ENCODE measurements at regions not wholly inside any gene's neighbourhood (a gene's known extent, or its start where the extent isn't known, plus 50 kb on each side); places are given as distances from the start of the nearest gene placed in this dataset.
"Not testable (repeated sequence)": the region's sequence is repeated elsewhere in the genome, so short reads cannot be mapped to it uniquely, and the experiment has no call there.

DNA sequence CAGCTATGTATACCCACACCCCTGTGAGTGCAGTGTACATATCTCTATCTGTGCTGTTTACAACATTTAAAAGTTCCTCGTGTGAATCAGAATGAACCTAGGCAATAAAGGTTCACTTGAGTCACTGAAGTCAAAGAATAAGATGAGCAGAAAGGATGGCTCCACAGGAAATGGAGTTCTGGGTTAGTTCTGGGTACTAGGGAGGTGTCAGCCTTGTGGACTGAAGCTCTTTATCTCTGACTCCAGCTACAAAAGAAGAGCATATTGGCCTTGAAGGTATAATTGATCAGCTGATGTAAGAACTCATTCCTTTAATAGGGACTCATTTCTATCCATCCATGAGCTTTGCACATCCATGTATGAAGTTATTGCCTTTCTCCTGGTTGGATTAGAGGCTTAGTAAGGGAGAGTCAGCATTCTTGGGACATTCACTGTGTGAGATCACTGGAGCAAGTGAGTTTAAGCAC lies 73.9 kb upstream of the BACH2 start:
- no peak for DNase-seq

DNA sequence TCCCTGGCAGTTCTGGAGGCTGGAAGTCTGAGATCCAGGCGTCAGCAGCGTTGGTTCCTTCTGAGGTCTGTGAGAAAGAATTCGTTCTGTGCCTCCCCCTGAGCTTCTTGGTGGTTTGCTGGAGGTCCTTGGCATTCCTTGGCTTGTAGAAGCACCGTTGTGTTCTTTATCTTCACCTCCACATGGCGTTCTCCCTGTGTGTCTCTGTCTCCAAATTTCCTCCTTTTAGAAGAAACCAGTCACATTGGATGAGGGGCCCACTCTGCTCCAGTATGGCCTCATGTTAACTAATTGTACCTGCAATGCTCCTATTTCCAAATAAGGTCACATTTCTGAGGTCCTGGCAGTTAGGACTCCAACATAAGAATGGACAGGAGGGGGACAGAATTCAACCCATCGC lies 73.0 kb upstream of the BACH2 start:
- DNase-seq = no peak

DNA sequence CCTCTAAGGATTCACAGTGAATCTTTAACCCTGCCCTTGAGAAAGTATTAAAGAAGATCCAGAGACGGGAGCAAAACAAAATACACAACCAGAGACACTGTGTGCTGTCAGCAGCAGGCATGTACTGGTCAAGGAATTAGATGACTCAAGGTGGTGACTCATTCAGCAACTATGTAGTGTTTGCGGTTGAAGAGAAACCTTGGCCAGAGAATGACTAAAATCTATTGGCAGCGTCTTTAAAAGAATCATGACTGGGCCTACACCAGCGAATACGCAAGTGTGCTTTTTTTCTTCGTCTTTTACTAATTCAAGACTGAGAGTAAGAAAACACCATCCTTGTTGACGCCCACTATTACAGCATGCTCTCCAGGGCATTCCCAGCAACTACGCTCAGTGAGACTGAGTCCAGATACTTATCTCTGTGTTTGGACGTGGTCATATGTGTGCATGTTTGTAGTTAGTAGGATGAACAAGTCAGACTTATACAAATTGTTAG lies 72.4 kb upstream of the BACH2 start:
- no peak for DNase-seq

DNA sequence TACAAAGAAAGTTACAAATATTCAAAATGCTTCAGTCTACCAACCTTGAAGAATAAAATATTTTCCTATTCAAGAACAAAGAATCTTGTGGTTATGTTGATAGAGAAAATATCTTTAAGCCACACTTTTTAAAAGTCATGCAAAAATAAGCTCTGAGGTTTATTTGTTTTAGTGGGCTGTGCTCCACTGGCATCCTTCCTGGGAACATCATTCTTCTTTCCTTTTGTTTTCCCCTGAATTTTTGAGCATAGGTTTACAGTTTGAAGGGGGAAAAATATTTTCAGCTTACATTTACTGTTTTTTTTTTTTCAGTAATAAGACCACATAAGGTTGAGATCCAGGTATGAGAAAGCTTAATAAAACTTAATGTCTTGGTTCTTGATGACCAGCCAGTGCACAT lies 72.0 kb upstream of the BACH2 start:
- no peak for DNase-seq

DNA sequence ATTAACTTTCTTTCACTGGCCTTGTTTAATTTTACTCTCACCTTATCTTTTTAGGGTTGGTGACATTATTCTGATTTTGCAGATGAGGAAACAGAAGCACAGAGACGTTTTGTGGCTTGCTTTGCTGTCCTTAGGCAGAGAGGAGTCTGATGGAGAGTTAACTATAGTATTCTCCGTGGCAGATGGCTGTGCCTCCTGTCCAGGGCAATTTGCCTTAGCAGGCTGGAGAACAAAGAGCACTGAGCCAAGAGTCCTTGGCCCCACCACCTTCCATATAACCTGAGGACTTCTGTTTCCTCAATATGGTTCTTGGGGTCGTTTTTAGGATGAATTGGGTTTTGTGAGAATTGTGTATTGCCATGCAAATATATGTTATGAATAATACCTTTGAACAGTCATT lies 71.4 kb upstream of the BACH2 start:
- no peak for DNase-seq

DNA sequence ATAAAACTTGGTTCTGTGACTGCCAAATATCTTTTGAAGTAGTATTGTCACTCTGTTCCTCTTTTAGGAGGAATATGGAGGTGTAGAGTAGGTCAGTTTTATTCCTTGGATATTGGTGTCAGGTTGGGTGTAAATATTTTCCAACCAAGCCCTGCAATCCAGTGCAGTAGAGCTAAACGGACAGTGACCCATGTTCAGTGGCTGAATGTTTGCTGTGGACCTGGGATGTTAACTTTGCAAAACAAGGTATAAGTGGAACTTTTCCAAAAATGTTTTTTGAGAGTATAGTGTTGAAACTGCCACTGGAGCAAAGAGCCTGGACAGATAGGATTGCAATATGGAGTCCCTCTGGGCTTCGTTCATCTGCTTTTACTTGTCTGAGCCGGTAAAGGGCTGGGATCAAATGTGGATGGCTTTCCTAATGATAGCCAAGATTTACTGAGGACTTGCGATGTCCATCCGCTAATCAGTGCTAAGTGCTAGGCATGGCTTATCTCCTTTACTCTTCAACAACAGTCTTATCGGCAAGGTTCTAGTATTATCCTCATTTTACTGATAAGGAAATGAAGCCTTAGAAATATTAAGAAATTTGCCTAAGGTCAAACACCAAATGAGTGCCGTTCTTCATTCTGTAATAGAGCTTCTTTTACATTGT lies 69.0 kb upstream of the BACH2 start:
- no peak for DNase-seq

DNA sequence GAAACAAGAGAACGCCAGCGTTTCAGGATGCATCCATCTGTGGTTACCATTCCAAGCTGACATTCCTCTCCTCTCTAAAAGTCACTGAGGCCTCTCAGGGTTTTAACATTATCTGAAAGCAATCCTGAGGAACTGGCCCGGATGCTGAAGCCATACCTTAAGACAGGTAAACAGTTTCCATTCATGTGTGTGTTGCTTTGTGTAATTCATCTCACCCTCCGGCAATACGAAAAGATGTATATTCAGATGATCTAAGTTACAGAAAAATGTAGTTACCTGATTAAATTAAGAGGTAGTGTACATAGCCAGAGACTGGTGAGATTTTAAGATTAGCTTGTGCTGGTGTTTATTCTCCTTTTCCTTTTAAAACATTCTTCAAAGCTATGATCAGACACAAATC lies 68.4 kb upstream of the BACH2 start:
- DNase-seq = no peak

DNA sequence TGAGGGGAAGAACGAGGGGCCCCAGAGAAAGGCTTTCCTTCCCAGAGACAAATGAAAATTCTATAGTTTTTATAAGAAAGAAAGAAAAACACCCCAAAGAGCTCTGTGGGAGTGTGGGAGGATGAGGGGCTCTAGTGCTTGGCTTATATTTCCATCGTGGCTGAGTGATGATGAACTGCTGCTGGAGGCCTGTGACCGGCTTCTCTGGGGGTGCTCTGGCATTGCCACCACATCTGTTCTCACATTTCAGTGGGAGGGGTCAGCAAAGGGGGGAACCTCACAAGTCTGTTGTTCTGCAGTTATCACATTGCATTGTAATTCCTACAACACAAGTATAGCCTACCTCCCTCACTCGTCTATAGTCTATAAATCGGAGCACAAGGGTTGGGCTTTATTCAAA lies 67.6 kb upstream of the BACH2 start:
- no peak for DNase-seq

DNA sequence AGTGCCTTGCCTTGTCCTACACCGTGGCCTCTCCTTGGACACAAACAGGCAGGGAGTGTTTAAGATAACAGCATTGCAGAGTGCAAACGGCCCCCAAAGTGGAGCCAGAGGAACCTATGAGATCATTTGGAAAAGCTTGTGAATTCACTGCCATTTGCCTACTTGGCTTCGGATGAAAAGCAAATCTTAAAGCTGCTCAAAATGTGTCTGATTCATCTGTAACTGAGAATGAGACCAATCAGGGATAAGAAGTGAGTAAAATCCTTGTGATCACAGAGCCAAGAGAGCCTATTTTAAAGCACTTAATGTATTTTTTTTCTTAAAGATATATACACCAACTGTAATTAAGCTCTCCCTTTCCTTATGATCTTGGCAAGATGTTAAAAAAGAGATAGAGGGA lies 65.7 kb upstream of the BACH2 start:
- DNase-seq = no peak

DNA sequence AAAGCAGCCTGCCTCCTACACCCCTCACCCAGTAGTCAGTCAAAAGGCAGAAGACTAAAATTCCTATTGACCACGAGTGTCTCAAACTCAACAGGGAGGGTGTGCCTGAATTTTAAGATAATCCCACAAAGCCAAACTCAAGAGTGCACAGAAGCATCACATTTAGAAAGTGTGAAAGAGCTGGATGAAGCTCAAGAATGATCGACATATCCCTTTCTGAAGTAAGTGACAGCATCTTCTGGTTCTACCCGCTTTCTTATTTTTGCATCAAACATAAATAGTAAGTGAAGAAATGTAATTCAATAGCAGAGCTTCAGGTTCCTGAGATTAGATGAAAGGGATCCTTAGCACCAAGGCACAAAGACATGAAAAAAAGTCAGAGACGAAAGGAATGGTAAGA lies 64.5 kb upstream of the BACH2 start:
- no peak for DNase-seq

DNA sequence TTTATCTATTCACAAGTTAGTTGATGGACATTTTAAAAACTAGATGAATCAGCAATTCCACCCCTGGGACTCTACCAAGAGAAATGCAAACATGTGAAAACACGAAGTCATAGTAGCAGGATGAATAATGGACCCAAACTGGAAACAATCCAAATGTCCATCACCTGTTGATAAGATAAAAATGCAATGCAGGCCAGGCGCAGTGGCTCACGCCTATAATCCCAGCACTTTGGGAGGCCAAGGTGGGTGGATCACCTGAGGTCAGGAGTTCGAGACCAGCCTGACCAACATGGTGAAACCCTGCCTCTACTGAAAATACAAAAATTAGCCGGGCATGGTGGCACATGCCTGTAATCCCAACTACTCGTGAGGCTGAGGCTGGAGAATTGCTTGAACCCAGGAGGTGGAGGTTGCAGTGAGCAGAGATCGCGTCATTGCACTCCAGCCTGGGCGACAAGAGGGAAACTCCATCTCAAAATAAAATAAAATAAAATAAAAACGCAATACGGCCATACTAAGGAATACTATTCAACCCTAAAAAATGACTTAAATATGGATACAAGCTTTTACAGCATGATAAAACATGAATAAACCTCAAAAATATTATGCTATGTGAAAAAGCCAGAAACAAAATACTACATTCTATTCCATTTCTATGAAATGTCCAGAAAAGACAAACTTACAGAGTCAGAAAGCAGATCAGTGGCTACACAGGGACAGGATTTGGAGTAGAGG lies 61.6 kb upstream of the BACH2 start:
- not testable (repeated sequence) for DNase-seq

DNA sequence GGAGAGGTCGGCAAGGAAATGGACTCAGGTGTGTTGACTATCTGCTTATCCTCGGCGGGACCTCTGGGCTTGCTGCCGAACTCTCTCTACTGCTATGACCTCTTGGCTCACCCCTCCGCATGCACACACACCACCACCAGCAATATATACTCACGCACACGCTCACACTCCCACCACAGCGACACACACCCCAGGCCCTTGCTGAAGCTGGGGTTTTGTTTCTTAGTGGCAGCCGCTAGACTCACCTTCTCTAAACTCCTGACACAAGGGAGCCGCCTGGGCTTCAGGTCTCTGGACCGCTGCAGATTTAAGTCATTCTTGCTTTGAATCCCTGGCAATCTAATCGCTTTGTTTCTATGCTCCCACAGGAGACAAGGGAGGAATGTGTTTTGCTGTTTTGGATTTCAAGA lies 59.4 kb upstream of the BACH2 start:
- DNase-seq = no peak

DNA sequence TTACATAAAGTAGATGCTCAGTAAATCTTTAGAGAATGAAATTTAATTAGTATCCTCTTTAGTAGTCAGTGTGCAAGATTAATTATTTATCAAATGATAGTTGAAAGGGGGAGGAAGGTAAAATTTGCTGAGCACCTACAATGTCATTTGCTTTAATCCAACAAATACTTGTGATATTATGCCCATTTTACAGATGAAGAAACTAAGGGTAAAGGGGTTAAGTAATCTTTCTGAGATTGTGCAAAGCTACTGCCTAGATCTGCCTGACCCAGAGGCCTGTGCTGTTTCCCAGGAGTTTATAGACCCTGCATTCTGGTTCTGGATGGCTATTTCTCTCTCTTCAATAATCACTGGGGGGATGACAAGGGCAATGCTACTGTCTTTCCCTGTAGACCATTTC lies 58.3 kb upstream of the BACH2 start:
- DNase-seq = no peak

DNA sequence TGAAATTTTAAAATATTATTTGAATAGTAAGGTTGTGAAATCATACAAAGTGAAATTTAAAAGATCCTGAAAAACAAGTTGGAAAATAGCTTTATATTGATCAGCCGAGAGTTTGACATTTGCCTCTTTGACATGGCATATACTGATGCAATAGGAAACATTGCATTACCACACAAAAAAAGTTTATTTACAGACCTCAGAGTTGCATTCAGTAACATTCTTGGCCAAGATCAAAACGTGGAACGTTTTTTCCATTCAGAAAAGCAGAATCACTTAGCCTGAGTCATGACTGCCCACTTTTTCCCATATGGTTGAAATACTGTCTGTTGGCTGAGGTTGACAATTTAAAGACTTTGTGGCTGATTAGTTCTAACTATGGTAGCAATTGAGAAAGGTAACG lies 55.1 kb upstream of the BACH2 start:
- DNase-seq = no peak

DNA sequence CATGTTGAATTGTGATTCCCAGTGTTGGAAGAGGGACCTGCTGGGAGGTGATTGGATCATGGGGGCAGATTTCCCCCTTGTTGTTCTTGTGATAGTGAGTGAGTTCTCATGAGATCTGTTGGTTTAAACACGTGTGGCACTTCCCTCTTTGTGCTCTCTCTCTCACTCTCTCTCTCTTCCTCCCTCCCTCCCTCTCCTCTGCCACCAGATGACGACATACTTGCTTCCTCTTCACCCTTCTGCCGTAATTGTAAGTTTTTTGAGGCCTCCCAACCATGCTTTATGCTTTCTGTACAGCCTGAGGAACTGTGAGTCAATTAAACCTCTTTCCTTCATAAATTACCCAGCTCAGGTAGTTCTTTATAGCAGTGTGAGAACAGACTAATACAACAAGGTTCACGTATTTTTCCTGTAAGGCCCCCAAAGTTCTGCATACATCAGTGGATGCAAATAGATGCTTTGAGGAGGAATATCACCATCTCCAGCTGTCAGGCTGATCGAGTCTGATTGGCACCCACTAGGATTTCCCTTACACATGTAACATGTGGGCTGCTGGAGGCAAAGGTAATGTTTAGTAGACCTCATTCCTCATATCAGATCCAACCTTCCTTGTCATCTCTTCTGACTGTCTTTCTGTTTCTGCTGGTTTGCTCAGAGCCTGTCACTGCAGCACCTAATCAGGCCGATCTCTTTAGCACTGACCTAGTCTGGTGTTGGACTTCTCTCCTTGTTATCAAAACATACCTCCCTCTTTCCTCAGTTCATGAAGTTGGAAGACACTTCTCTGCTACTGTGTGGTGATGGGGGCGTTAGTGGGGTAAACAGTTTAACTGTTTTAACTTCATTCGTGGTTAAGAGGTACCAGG lies 54.3 kb upstream of the BACH2 start:
- DNase-seq = peak; percentile 69

DNA sequence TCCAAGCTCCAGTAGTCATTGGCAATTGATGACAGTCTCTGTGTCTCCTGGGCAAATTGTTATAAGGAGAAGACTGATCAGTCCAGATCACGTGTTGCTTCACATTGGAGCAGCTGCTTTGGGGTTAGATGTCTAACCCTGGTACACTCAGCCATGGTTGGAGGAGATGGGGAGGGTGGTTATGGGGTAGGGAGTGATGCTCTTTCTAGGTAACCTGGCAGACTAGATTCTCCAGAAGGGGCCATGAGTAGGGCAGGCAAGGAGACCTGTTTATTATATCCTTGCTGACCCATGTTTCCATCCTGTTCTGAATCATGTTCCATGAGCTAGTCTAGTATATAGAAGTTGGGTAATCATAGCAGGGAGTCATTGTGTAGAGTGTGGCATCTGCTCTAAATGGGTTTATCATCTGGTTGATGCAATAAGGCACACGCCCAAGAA lies 50.8 kb upstream of the BACH2 start:
- no peak for DNase-seq

DNA sequence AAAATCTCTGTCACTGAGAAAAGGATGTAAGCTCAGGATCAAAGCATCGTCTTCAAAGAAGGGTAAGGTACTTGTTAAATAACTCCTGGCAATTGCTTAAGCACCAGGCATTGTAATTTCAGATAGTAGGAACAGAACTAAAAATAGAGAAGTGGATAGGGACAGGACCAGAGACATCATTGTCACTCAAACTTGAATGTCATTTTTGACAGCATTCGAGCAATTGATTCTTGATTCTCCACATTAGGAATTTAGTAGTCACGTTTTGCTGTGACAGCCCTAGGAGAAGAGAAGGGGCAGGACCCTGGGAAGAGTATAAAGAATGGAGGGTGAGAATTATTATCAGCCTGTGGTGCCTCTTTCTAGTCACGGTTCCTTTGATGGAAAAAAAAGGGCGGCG lies 50.1 kb upstream of the BACH2 start:
- DNase-seq = no peak

All from central memory CD4-positive, alpha-beta T cell (primary cell).